GM12878 (cell line): ENCODE measurements at regions not wholly inside any gene's neighbourhood (a gene's known extent, or its start where the extent isn't known, plus 50 kb on each side); places are given as distances from the start of the nearest gene placed in this dataset.

Source experiments
- ATAC-seq: fragments of 200-7000 bp; cut with Tn5 transposase; 3 replicates; pipeline ENCODE4 v1.9.1; 2020; ENCODE audit warnings: mild to moderate bottlenecking, moderate library complexity
- BruUV-seq: library from RNA; stranded (reverse); fragments of 400-500 nt; replicated peaks from 2 replicates; lab custom pipeline; 2021; lab: Mats Ljungman, UMichigan
- CTCF ChIA-PET: fragments of 300-600 bp; sonication (Branson Sonifier 250); formaldehyde crosslinking; extraction: SDS; loops from one replicate; lab custom pipeline; 2021; ENCODE audit warnings: inconsistent platforms; lab: Yijun Ruan, JAX
- POLR2A ChIA-PET: fragments of 350-600 bp; formaldehyde crosslinking; extraction: SDS; loops from one replicate; lab custom pipeline; 2021; ENCODE audit warnings: inconsistent platforms; lab: Charles Lee
- RAD21 ChIA-PET: fragments of 300-600 bp; sonication (Branson Sonifier 250); formaldehyde crosslinking; loops from one replicate; lab custom pipeline; 2023; ENCODE audit warnings: antibody characterized with exemption; ENCODE audit not compliant: unreplicated experiment; lab: Charles Lee
- SMC1A ChIA-PET: fragments of 300-600 bp; sonication (Branson Sonifier 250); formaldehyde crosslinking; loops from one replicate; lab custom pipeline; 2023; ENCODE audit not compliant: unreplicated experiment, uncharacterized antibody; lab: Charles Lee
- DNase-seq: peaks from one replicate; pipeline ENCODE4 v3.0.0-alpha.2; 2011; ENCODE audit warnings: low read depth, low spot score
- FAIRE-seq: peaks from 3 replicates; lab custom pipeline; 2011; peaks lifted over from hg19 to GRCh38; lab: Jason Lieb, UNC
- H2AFZ ChIP-seq: 2 replicates; pipeline ENCODE4 v1.6.0; 2011; ENCODE audit warnings: low read depth, low read length, control low read depth; ENCODE audit not compliant: control insufficient read depth
- H3K27ac ChIP-seq: 2 replicates; pipeline ENCODE4 v1.5.1; 2011; ENCODE audit warnings: control low read depth; ENCODE audit not compliant: control insufficient read depth, insufficient read depth
- H3K27me3 ChIP-seq, 2 experiments: replicated peaks in 1 of 2; 2 replicates each; pipeline versions ENCODE4 v1.6.0 to v1.6.1; 2011; ENCODE audit warnings: low read length in 1 of 2; ENCODE audit not compliant: control insufficient read depth in 2 of 2, insufficient read depth in 2 of 2
- H3K36me3 ChIP-seq, 2 experiments: 2 replicates each; pipeline ENCODE4 v1.5.1; 2011; ENCODE audit warnings: low read length in 1 of 2; ENCODE audit not compliant: control insufficient read depth in 2 of 2, insufficient read depth in 2 of 2
- H3K4me1 ChIP-seq: 2 replicates; pipeline ENCODE4 v1.6.1; 2011; ENCODE audit warnings: mild to moderate bottlenecking, low read length, moderate library complexity, mixed read lengths; ENCODE audit not compliant: control insufficient read depth, insufficient read depth
- H3K4me2 ChIP-seq: 2 replicates; pipeline ENCODE4 v1.6.0; 2011; ENCODE audit warnings: control low read depth; ENCODE audit not compliant: control insufficient read depth, insufficient read depth
- H3K4me3 ChIP-seq: fragments of 200-600 bp; sonication (generic); 2 replicates; pipeline ENCODE4 v1.5.1; 2016
- H3K79me2 ChIP-seq: 2 replicates; pipeline ENCODE4 v1.6.0; 2011; ENCODE audit warnings: low read length; ENCODE audit not compliant: control insufficient read depth, insufficient read depth
- H3K9ac ChIP-seq: 2 replicates; pipeline ENCODE4 v1.8.0; 2011; ENCODE audit warnings: low read length, control low read depth, mixed read lengths; ENCODE audit not compliant: control insufficient read depth, insufficient read depth
- H3K9me3 ChIP-seq: replicated peaks from 3 replicates; pipeline ENCODE4 v1.5.1; 2011; ENCODE audit warnings: mild to moderate bottlenecking, low read length; ENCODE audit not compliant: control insufficient read depth, insufficient read depth
- H4K20me1 ChIP-seq: 2 replicates; pipeline ENCODE4 v1.6.0; 2011; ENCODE audit not compliant: control insufficient read depth, insufficient read depth
- CREM ChIP-seq: IDR thresholded peaks from 2 replicates; pipeline ENCODE4 v1.6.1; 2014; ENCODE audit warnings: antibody characterized with exemption, low read depth
- NFYB ChIP-seq: IDR thresholded peaks from 2 replicates; pipeline ENCODE4 v1.6.1; 2011; ENCODE audit warnings: low read depth, mild to moderate bottlenecking, low read length, improper control_type of control experiment, moderate library complexity; ENCODE audit not compliant: insufficient read depth
- PAX8 ChIP-seq: fragments of 450-650 bp; IDR thresholded peaks from 2 replicates; pipeline ENCODE4 v1.6.1; 2017; ENCODE audit warnings: mild to moderate bottlenecking, moderate library complexity
- POU2F2 ChIP-seq: IDR thresholded peaks from 3 replicates; pipeline ENCODE4 v1.6.1; 2011; ENCODE audit warnings: low read depth, mild to moderate bottlenecking, low read length, borderline replicate concordance
- RUNX3 ChIP-seq: IDR thresholded peaks from 2 replicates; pipeline ENCODE4 v1.6.1; 2012; ENCODE audit warnings: low read length, inconsistent platforms
- TARDBP ChIP-seq: IDR thresholded peaks from 2 replicates; pipeline ENCODE4 v1.6.1; 2016; ENCODE audit warnings: borderline replicate concordance
- TBL1XR1 ChIP-seq: IDR thresholded peaks from 2 replicates; pipeline ENCODE4 v1.6.1; 2012; ENCODE audit warnings: low read depth, low read length, improper control_type of control experiment
- WGBS: methylation state at CpG from one replicate; pipeline ENCODE4 v1.1.6; 2016; ENCODE audit warnings: low lambda C conversion rate; ENCODE audit not compliant: insufficient replicate concordance, insufficient coverage; ENCODE audit errors: missing lambda C conversion rate; 5-methylcytosine and 5-hydroxymethylcytosine counted together
- in situ Hi-C: fragments of 300-500 bp; cut with MboI; formaldehyde crosslinking; loops from 9 replicates; pipeline ENCODE4 v1.14.3; 2018; ENCODE audit warnings: mixed read lengths
- intact Hi-C: fragments of 100-400 bp; cut with micrococcal nuclease; formaldehyde crosslinking; loops from one replicate; pipeline ENCODE4 v1.14.2; 2022; ENCODE audit not compliant: unreplicated experiment
- TF ChIP-seq, protein P1 (sequence below): fragments of 450-650 bp; IDR thresholded peaks from 2 replicates; pipeline ENCODE4 v1.6.1; 2014; ENCODE audit warnings: mild to moderate bottlenecking
- TF ChIP-seq, protein P2 (sequence below): IDR thresholded peaks from 2 replicates; pipeline ENCODE4 v1.6.1; 2011; ENCODE audit warnings: low read depth, low read length, improper control_type of control experiment, borderline replicate concordance
- TF ChIP-seq, protein P3 (sequence below): fragments of 450-650 bp; IDR thresholded peaks from 2 replicates; pipeline ENCODE4 v1.6.1; 2016; ENCODE audit warnings: mild to moderate bottlenecking

DNA sequence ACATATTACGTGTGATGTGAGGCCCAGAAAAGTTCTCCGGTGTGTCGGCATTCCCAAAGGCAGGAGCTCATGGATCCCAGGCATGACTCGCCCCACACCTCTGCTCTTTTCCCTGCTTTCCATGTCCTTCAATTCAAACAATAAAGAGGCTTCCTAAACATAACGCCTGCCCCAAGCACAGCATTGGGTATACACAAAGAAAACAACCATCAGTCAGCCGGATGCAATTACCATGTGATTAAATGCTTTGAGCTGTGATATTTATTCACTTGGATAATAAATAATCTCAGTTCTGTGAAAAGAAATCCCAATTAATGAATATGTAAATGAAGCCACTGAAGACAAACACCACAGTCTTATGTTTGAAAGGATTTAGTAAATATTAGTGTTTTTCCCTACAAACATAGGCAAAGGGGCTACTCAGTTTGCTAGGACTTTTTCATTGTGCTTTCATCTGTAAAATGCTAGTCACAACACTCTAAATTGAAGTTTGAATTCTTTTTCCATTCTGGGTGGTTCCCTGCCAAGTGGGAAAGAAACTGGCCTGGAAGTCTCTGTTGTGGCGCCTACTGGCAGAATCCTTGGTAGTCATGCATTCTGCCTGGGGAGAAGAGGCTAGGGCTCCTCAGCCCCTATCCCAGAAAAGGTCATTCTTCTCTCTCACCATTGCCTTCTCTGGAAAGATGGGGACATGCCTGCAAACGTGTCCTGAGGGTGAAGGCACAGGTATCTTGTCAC lies 144.7 kb downstream of the COL6A3 start:
- no peak overlapping the region for H3K4me2 ChIP-seq
- in situ Hi-C loops (no loop called here), intact Hi-C loops (no loop called here)
- BruUV-seq = no TSS peak
- ChIA-PET RAD21 (no interaction called here), POLR2A (interaction anchor here (0.7 kb wide), 1 partner anchor 11 kb away, joined by 3 read pairs; no protein-coding TSS in a partner anchor), SMC1A (no interaction called here), CTCF (interaction anchor here (1.1 kb wide), 1 partner anchor 15 kb away, joined by 3 read pairs; no protein-coding TSS in a partner anchor)
- no peaks in the 10 kb centered on the region; a peak in 2 of 4 replicates for H3K27me3 ChIP-seq
- TF ChIP-seq CREM = no peak
- TF ChIP-seq, protein P1, sequence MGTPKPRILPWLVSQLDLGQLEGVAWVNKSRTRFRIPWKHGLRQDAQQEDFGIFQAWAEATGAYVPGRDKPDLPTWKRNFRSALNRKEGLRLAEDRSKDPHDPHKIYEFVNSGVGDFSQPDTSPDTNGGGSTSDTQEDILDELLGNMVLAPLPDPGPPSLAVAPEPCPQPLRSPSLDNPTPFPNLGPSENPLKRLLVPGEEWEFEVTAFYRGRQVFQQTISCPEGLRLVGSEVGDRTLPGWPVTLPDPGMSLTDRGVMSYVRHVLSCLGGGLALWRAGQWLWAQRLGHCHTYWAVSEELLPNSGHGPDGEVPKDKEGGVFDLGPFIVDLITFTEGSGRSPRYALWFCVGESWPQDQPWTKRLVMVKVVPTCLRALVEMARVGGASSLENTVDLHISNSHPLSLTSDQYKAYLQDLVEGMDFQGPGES = no peak
- H3K4me1 ChIP-seq = no peaks in the 10 kb centered on the region
- FAIRE-seq (no peak), ATAC-seq (no peak), DNase-seq (no peak)
- no peak overlapping the region for H2AFZ ChIP-seq
- no peaks in the 10 kb centered on the region for H3K79me2 ChIP-seq
- WGBS = 35% methylated on average over 8 of the region's 8 CpGs
- H3K9ac ChIP-seq = no peak overlapping the region
- H4K20me1 ChIP-seq = no peaks in the 10 kb centered on the region
- H3K4me3 ChIP-seq = no peak overlapping the region
- H3K27ac ChIP-seq = no peak overlapping the region
- H3K9me3 ChIP-seq = no peaks in the 10 kb centered on the region
- H3K36me3 ChIP-seq = no peaks in the 10 kb centered on the region

DNA sequence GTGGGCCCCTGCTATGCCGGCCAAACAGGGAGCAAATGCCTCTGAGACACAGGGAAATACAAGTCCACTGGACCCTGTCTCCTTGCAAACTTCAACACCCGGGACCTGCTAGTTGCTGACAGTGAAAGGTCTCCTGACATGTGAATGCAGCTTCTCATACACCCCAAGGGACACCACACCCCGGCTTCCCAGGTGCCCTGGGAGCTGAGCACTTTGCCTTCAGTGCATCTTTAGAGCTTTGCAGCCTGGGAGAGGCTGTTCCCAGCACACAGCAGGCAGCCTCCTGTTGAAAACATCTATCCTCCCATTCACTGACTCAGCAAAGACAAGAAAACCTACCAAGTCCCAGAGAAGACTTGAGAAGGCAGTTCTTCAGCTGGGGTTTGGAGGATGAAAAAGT lies 143.4 kb downstream of the COL6A3 start:
- RAD21 ChIA-PET = no interaction called here
- intact Hi-C loops = no loop called here
- no peak overlapping the region for H3K9ac ChIP-seq
- FAIRE-seq = no peak
- POLR2A ChIA-PET = no interaction called here
- SMC1A ChIA-PET = no interaction called here
- H3K4me1 ChIP-seq = no peaks in the 10 kb centered on the region
- no peaks in the 10 kb centered on the region for H3K79me2 ChIP-seq
- H3K4me3 ChIP-seq = no peak overlapping the region
- BruUV-seq = no TSS peak
- WGBS = 2% methylated on average over 3 of the region's 3 CpGs
- CTCF ChIA-PET = interaction anchor here (1.1 kb wide), 1 partner anchor 14 kb away, joined by 3 read pairs; no protein-coding TSS in a partner anchor
- no peak overlapping the region for H3K27ac ChIP-seq
- no peaks in the 10 kb centered on the region for H3K36me3 ChIP-seq
- no peak overlapping the region for H3K4me2 ChIP-seq
- no peaks in the 10 kb centered on the region; a peak in 2 of 4 replicates for H3K27me3 ChIP-seq
- no peaks in the 10 kb centered on the region for H3K9me3 ChIP-seq
- DNase-seq = no peak
- H4K20me1 ChIP-seq = no peaks in the 10 kb centered on the region
- in situ Hi-C loops = no loop called here
- no peak overlapping the region for H2AFZ ChIP-seq
- ATAC-seq = no peak
- TF ChIP-seq, protein P2, sequence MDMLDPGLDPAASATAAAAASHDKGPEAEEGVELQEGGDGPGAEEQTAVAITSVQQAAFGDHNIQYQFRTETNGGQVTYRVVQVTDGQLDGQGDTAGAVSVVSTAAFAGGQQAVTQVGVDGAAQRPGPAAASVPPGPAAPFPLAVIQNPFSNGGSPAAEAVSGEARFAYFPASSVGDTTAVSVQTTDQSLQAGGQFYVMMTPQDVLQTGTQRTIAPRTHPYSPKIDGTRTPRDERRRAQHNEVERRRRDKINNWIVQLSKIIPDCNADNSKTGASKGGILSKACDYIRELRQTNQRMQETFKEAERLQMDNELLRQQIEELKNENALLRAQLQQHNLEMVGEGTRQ = no peak
- no peak for TF ChIP-seq PAX8
- no peak for TF ChIP-seq NFYB
- TF ChIP-seq TARDBP = no peak
- no peak for TF ChIP-seq TBL1XR1
- TF ChIP-seq RUNX3 = no peak
- no peak for TF ChIP-seq POU2F2
- TF ChIP-seq, protein P3, sequence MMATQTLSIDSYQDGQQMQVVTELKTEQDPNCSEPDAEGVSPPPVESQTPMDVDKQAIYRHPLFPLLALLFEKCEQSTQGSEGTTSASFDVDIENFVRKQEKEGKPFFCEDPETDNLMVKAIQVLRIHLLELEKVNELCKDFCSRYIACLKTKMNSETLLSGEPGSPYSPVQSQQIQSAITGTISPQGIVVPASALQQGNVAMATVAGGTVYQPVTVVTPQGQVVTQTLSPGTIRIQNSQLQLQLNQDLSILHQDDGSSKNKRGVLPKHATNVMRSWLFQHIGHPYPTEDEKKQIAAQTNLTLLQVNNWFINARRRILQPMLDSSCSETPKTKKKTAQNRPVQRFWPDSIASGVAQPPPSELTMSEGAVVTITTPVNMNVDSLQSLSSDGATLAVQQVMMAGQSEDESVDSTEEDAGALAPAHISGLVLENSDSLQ = no peak
